LNCaP clone FGC (cell line): ENCODE measurements at regions not wholly inside any gene's neighbourhood (a gene's known extent, or its start where the extent isn't known, plus 50 kb on each side); places are given as distances from the start of the nearest gene placed in this dataset.

Source experiments
- DNase-seq: peaks from one replicate; pipeline ENCODE4 v3.0.0-alpha.2; 2011; ENCODE audit warnings: low read depth
- H3K4me3 ChIP-seq: 2 replicates; pipeline ENCODE4 v1.5.1; 2011; ENCODE audit warnings: mild to moderate bottlenecking, low read depth, low read length, control low read depth
- CTCF ChIP-seq: IDR thresholded peaks from 2 replicates; pipeline ENCODE4 v1.5.1; 2012; ENCODE audit warnings: mild to moderate bottlenecking; ENCODE audit not compliant: control insufficient read depth, insufficient read depth; ENCODE audit errors: extremely low read depth

GRCh38 chr4:75189711-75190335 lies 256.9 kb downstream of the PARM1 start:
- DNase-seq, result no peak
- TF ChIP-seq CTCF, result no peak
- no peak overlapping the region for H3K4me3 ChIP-seq

GRCh38 chr4:75180790-75181776 lies 248.2 kb downstream of the PARM1 start:
- no peak for DNase-seq
- no peak overlapping the region for H3K4me3 ChIP-seq
- TF ChIP-seq CTCF, result no peak

- no peak for DNase-seq
- TF ChIP-seq CTCF, result no peak
- no peak overlapping the region for H3K4me3 ChIP-seq
Observed at GRCh38 chr4:75180217-75180616, 247.3 kb downstream of the PARM1 start.

GRCh38 chr4:75179510-75179909 lies 246.6 kb downstream of the PARM1 start:
- no peak for TF ChIP-seq CTCF
- no peak overlapping the region for H3K4me3 ChIP-seq
- DNase-seq, result no peak

GRCh38 chr4:75172551-75172950 lies 239.6 kb downstream of the PARM1 start:
- H3K4me3 ChIP-seq, result no peak overlapping the region
- TF ChIP-seq CTCF, result no peak
- no peak for DNase-seq

- no peak for TF ChIP-seq CTCF
- DNase-seq, result no peak
- H3K4me3 ChIP-seq, result no peak overlapping the region
Observed at GRCh38 chr4:75169427-75169826, 236.5 kb downstream of the PARM1 start.
